ENCODE measurements at regions not wholly inside any gene's neighbourhood (a gene's known extent, or its start where the extent isn't known, plus 50 kb on each side); places are given as distances from the start of the nearest gene placed in this dataset.

DNA sequence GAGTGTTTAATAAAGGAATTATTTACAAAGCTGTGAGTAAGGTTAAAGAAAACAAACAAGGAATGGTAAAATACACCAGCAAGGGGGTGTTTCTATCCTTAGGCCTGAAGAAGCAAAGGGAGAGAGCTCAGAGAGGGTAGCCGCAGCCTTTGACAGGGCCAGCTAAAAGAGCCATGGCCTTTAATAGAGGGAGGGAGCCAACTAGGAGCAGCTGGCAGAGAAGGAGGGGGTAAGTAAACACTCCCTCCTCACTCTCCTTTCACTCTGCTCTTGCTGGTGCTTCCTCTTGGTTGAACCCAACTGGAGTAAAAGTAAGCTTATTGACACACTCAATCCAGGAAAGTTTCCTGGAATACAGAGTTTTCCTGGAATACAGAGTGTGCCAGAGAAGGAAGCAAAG is 87.5 kb downstream of the CH25H start:
- TF ChIP-seq, protein P1, sequence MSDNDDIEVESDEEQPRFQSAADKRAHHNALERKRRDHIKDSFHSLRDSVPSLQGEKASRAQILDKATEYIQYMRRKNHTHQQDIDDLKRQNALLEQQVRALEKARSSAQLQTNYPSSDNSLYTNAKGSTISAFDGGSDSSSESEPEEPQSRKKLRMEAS (IDR thresholded peaks at IDR 0.05; ENCODE audit: low read depth) = no peak
- TF ChIP-seq, protein P2, sequence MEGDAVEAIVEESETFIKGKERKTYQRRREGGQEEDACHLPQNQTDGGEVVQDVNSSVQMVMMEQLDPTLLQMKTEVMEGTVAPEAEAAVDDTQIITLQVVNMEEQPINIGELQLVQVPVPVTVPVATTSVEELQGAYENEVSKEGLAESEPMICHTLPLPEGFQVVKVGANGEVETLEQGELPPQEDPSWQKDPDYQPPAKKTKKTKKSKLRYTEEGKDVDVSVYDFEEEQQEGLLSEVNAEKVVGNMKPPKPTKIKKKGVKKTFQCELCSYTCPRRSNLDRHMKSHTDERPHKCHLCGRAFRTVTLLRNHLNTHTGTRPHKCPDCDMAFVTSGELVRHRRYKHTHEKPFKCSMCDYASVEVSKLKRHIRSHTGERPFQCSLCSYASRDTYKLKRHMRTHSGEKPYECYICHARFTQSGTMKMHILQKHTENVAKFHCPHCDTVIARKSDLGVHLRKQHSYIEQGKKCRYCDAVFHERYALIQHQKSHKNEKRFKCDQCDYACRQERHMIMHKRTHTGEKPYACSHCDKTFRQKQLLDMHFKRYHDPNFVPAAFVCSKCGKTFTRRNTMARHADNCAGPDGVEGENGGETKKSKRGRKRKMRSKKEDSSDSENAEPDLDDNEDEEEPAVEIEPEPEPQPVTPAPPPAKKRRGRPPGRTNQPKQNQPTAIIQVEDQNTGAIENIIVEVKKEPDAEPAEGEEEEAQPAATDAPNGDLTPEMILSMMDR (IDR thresholded peaks at IDR 0.05) = no peak
- no peak for TF ChIP-seq YY1 (IDR thresholded peaks at IDR 0.05; ENCODE audit: low read depth)
- no peak for TF ChIP-seq EZH2phosphoT487 (IDR thresholded peaks at IDR 0.05; ENCODE audit: borderline replicate concordance, low read depth)
- TF ChIP-seq POLR2AphosphoS5 (IDR thresholded peaks at IDR 0.05; ENCODE audit: low read depth, low read length) = no peak
- TF ChIP-seq JUND (IDR thresholded peaks at IDR 0.05) = no peak
- no peak for TF ChIP-seq FOSL2 (IDR thresholded peaks at IDR 0.05; ENCODE audit: borderline replicate concordance, low read depth)
- no peak for TF ChIP-seq NRF1 (IDR thresholded peaks at IDR 0.05; ENCODE audit: low read depth, low read length)

Measured in SK-N-SH (cell line).